OCI-LY1 (cell line): ENCODE measurements at regions not wholly inside any gene's neighbourhood (a gene's known extent, or its start where the extent isn't known, plus 50 kb on each side); places are given as distances from the start of the nearest gene placed in this dataset.

Source experiments
- H2AFZ ChIP-seq: fragments of 200-600 bp; sonication (generic), shearing (Covaris generic); 2 replicates; pipeline ENCODE4 v1.6.0; 2014; ENCODE audit warnings: antibody characterized with exemption, mild to moderate bottlenecking, low read length
- H3F3A ChIP-seq: fragments of 200-600 bp; sonication (generic), shearing (Covaris generic); 2 replicates; pipeline ENCODE4 v1.6.0; 2014; ENCODE audit warnings: mild to moderate bottlenecking, antibody characterized with exemption, low read length, moderate library complexity; ENCODE audit not compliant: insufficient read depth
- H3K27ac ChIP-seq: fragments of 200-600 bp; sonication (generic); 2 replicates; pipeline ENCODE4 v1.5.1; 2014; ENCODE audit warnings: low read length, mixed run types, mild to moderate bottlenecking, low read depth; ENCODE audit not compliant: poor library complexity, severe bottlenecking
- H3K27me3 ChIP-seq: fragments of 200-600 bp; sonication (generic); 2 replicates; pipeline ENCODE4 v1.6.0; 2014; ENCODE audit warnings: antibody characterized with exemption, mild to moderate bottlenecking, low read length, moderate library complexity; ENCODE audit not compliant: insufficient read depth
- H3K36me3 ChIP-seq: fragments of 200-600 bp; sonication (generic); 2 replicates; pipeline ENCODE4 v1.6.1; 2014; ENCODE audit warnings: mild to moderate bottlenecking, antibody characterized with exemption, low read length, moderate library complexity, mixed read lengths; ENCODE audit not compliant: insufficient read depth
- H3K4me1 ChIP-seq: fragments of 200-600 bp; sonication (generic); 2 replicates; pipeline ENCODE4 v1.5.1; 2014; ENCODE audit warnings: mild to moderate bottlenecking, low read length, moderate library complexity; ENCODE audit not compliant: insufficient read depth, severe bottlenecking
- H3K4me2 ChIP-seq: fragments of 200-600 bp; sonication (generic), shearing (Covaris generic); 2 replicates; pipeline ENCODE4 v1.6.1; 2014; ENCODE audit warnings: low read length
- H3K4me3 ChIP-seq: fragments of 200-600 bp; sonication (generic); 2 replicates; pipeline ENCODE4 v1.5.1; 2014; ENCODE audit warnings: low read length, low read depth, mild to moderate bottlenecking, mixed read lengths; ENCODE audit not compliant: poor library complexity, severe bottlenecking
- H3K79me2 ChIP-seq: fragments of 200-600 bp; shearing (Covaris generic); 2 replicates; pipeline ENCODE4 v1.6.1; 2016; ENCODE audit warnings: mixed run types, low read length, mixed read lengths; ENCODE audit not compliant: insufficient read depth
- H3K9ac ChIP-seq: fragments of 200-600 bp; sonication (generic), shearing (Covaris generic); 2 replicates; pipeline ENCODE4 v1.6.1; 2014; ENCODE audit warnings: mild to moderate bottlenecking, low read length, mixed read lengths
- H3K9me2 ChIP-seq: fragments of 200-600 bp; sonication (generic), shearing (Covaris generic); 2 replicates; pipeline ENCODE4 v1.6.1; 2014; ENCODE audit warnings: low read depth, mild to moderate bottlenecking, low read length, mixed read lengths
- H3K9me3 ChIP-seq: fragments of 200-600 bp; shearing (Covaris generic); 2 replicates; pipeline ENCODE4 v1.6.1; 2014; ENCODE audit warnings: low read length, mixed read lengths
- H4K20me1 ChIP-seq: fragments of 200-600 bp; sonication (generic), shearing (Covaris generic); 2 replicates; pipeline ENCODE4 v1.6.0; 2016; ENCODE audit warnings: mild to moderate bottlenecking, low read length; ENCODE audit not compliant: insufficient read depth
- EZH2 ChIP-seq: fragments of 200-600 bp; sonication (generic), shearing (Covaris generic); IDR thresholded peaks from 2 replicates; pipeline ENCODE4 v1.8.0; 2017; ENCODE audit warnings: borderline replicate concordance, mixed run types, mild to moderate bottlenecking, antibody characterized with exemption, low read length, moderate library complexity, mixed read lengths
- TF ChIP-seq, protein P1 (sequence below): fragments of 200-600 bp; sonication (generic), shearing (Covaris generic); IDR thresholded peaks from 2 replicates; pipeline ENCODE4 v1.5.1; 2017; ENCODE audit warnings: mild to moderate bottlenecking, antibody characterized with exemption, low read length, moderate library complexity, mixed read lengths

DNA sequence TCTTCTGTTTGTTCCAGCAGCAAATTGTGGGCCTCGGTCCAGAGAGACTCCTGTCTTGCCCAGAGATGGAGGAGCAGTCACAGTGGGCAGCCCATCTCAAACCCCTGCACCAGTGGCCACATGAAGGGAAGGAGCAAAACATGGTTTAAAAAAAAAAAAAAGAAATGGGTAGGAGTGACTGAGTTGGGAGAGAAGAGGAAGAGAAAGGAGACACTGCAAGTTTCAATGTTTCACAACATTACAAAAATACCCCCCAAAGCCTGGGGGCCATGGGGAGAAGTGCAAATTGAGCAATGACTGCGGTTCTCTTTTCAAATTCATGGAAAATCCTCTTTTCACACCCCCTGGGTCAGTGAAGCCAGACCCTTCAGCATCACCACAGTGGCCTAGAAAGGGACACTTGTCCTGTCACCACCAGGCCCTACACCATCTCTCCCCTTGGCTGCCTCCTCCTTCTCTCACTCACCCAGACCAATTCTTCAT lies 117.1 kb downstream of the ZFP36L2 start:
- no peaks in the 10 kb centered on the region for H3F3A ChIP-seq
- H3K9ac ChIP-seq, result no peak overlapping the region
- H3K9me3 ChIP-seq, result no peaks in the 10 kb centered on the region
- no peak overlapping the region for H3K4me2 ChIP-seq
- no peaks in the 10 kb centered on the region for H3K36me3 ChIP-seq
- H3K9me2 ChIP-seq, result no peaks in the 10 kb centered on the region
- H3K4me3 ChIP-seq, result no peak overlapping the region
- peaks cover under 1% of the 10 kb centered on the region; the same call in 1 of the 2 replicates for H3K27me3 ChIP-seq
- no peak for TF ChIP-seq EZH2
- H3K4me1 ChIP-seq, result peaks cover 15% of the 10 kb centered on the region
- no peaks in the 10 kb centered on the region for H4K20me1 ChIP-seq
- no peak overlapping the region for H3K27ac ChIP-seq
- no peak overlapping the region for H2AFZ ChIP-seq
- H3K79me2 ChIP-seq, result no peaks in the 10 kb centered on the region

DNA sequence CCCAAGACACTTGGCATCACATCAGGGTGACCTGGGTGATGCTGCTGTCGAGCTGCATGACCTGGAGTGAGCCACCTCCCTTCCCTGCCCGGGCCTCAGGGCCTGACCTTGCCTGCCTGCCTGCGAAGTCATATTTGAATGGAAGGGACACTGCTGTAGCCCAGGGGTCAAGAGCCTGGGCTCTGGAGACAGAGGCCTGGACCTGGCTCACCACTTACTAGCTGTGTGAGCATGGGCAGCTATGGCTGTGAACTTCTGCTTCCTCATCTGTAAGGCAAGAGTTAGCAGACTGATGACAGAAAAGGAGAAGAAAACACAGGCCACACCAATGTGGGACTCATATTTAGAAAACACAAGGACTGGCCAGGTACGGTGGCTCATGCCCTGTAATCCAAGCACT lies 118.7 kb downstream of the ZFP36L2 start:
- H3K9ac ChIP-seq, result no peak overlapping the region
- H4K20me1 ChIP-seq, result no peaks in the 10 kb centered on the region
- H3K9me3 ChIP-seq, result no peaks in the 10 kb centered on the region
- peaks cover 15% of the 10 kb centered on the region for H3K4me1 ChIP-seq
- H3K4me2 ChIP-seq, result no peak overlapping the region
- no peaks in the 10 kb centered on the region for H3F3A ChIP-seq
- H3K36me3 ChIP-seq, result no peaks in the 10 kb centered on the region; the same call in 1 of the 2 replicates
- no peak overlapping the region for H3K4me3 ChIP-seq
- H3K79me2 ChIP-seq, result no peaks in the 10 kb centered on the region
- no peak overlapping the region for H3K27ac ChIP-seq
- H3K9me2 ChIP-seq, result no peaks in the 10 kb centered on the region
- peaks cover 3% of the 10 kb centered on the region; the same call in 1 of the 2 replicates for H3K27me3 ChIP-seq
- no peak for TF ChIP-seq EZH2
- TF ChIP-seq, protein P1, sequence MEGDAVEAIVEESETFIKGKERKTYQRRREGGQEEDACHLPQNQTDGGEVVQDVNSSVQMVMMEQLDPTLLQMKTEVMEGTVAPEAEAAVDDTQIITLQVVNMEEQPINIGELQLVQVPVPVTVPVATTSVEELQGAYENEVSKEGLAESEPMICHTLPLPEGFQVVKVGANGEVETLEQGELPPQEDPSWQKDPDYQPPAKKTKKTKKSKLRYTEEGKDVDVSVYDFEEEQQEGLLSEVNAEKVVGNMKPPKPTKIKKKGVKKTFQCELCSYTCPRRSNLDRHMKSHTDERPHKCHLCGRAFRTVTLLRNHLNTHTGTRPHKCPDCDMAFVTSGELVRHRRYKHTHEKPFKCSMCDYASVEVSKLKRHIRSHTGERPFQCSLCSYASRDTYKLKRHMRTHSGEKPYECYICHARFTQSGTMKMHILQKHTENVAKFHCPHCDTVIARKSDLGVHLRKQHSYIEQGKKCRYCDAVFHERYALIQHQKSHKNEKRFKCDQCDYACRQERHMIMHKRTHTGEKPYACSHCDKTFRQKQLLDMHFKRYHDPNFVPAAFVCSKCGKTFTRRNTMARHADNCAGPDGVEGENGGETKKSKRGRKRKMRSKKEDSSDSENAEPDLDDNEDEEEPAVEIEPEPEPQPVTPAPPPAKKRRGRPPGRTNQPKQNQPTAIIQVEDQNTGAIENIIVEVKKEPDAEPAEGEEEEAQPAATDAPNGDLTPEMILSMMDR, result no peak
- H2AFZ ChIP-seq, result no peak overlapping the region

GRCh38 chr2:43106559-43107527 lies 119.6 kb downstream of the ZFP36L2 start:
- Histone ChIP-seq H3K9ac (no peak overlapping the region), H3K27me3 (peaks cover 3% of the 10 kb centered on the region; the same call in 1 of the 2 replicates), H3K27ac (no peak overlapping the region), H3F3A (no peaks in the 10 kb centered on the region), H4K20me1 (no peaks in the 10 kb centered on the region), H3K4me2 (no peak overlapping the region), H3K9me3 (no peaks in the 10 kb centered on the region), H3K4me1 (peaks cover 15% of the 10 kb centered on the region), H3K4me3 (no peak overlapping the region), H3K79me2 (no peaks in the 10 kb centered on the region), H3K36me3 (no peaks in the 10 kb centered on the region; the same call in 1 of the 2 replicates), H3K9me2 (no peaks in the 10 kb centered on the region), H2AFZ (no peak overlapping the region)
- TF ChIP-seq, protein P1, result no peak
- TF ChIP-seq EZH2, result no peak
